MCF 10A (cell line): ENCODE measurements at regions not wholly inside any gene's neighbourhood (a gene's known extent, or its start where the extent isn't known, plus 50 kb on each side); places are given as distances from the start of the nearest gene placed in this dataset.

Experiments used
- BruUV-seq: library from RNA; stranded (reverse); fragments of 400-500 nt; replicated peaks from 2 replicates; lab custom pipeline; 2021; lab: Mats Ljungman, UMichigan
- CTCF ChIA-PET: fragments of 300-600 bp; sonication (Branson Sonifier 250); formaldehyde crosslinking; extraction: SDS; loops from one replicate; lab custom pipeline; 2021; ENCODE audit warnings: antibody characterized with exemption, inconsistent platforms; lab: Yijun Ruan, JAX
- POLR2A ChIA-PET: fragments of 300-600, 350-650 bp; sonication (Branson Sonifier 250); formaldehyde crosslinking; extraction: SDS; loops from one replicate; lab custom pipeline; 2020; ENCODE audit warnings: antibody characterized with exemption, inconsistent platforms; lab: Yijun Ruan, JAX
- DNase-seq: peaks from one replicate; pipeline ENCODE4 v3.0.0-alpha.2; 2018; ENCODE audit not compliant: unreplicated experiment
- H3K27ac Mint-ChIP-seq: one replicate; pipeline ENCODE4 v1.8.0; 2022; ENCODE audit warnings: mild to moderate bottlenecking, low read depth, mixed read lengths; ENCODE audit not compliant: unreplicated experiment
- H3K27me3 Mint-ChIP-seq: one replicate; pipeline ENCODE4 v1.8.0; 2022; ENCODE audit warnings: mixed read lengths; ENCODE audit not compliant: insufficient read depth, unreplicated experiment
- H3K36me3 Mint-ChIP-seq: one replicate; pipeline ENCODE4 v1.8.0; 2022; ENCODE audit warnings: mild to moderate bottlenecking, moderate library complexity, mixed read lengths; ENCODE audit not compliant: insufficient read depth, unreplicated experiment
- H3K4me1 Mint-ChIP-seq: one replicate; pipeline ENCODE4 v1.8.0; 2022; ENCODE audit warnings: mixed read lengths; ENCODE audit not compliant: insufficient read depth, unreplicated experiment
- H3K4me3 Mint-ChIP-seq: one replicate; pipeline ENCODE4 v1.8.0; 2022; ENCODE audit warnings: mild to moderate bottlenecking, moderate library complexity, mixed read lengths; ENCODE audit not compliant: unreplicated experiment
- H3K9me3 Mint-ChIP-seq: one replicate; pipeline ENCODE4 v1.8.0; 2022; ENCODE audit warnings: mixed read lengths; ENCODE audit not compliant: unreplicated experiment
- CTCF ChIP-seq: fragments of 200-600 bp; IDR thresholded peaks from one replicate; pipeline ENCODE4 v1.8.0; 2022; ENCODE audit warnings: antibody characterized with exemption, mild to moderate bottlenecking; ENCODE audit not compliant: unreplicated experiment
- intact Hi-C: fragments of 100-400 bp; cut with micrococcal nuclease; formaldehyde crosslinking; loops from 2 replicates; pipeline ENCODE4 v1.14.1; 2022

GRCh38 chr9:13606586-13606985, 327.1 kb upstream of the MPDZ start:
- H3K9me3 Mint-ChIP-seq, result no peaks in the 10 kb centered on the region
- no peaks in the 10 kb centered on the region for H3K36me3 Mint-ChIP-seq
- DNase-seq, result no peak
- H3K4me3 Mint-ChIP-seq, result no peak overlapping the region
- TF ChIP-seq CTCF, result no peak
- BruUV-seq, result no TSS peak
- H3K27ac Mint-ChIP-seq, result no peak overlapping the region
- ChIA-PET CTCF (no interaction called here), POLR2A (no interaction called here)
- peaks cover 7% of the 10 kb centered on the region for H3K4me1 Mint-ChIP-seq
- intact Hi-C loops, result no loop called here
- no peaks in the 10 kb centered on the region for H3K27me3 Mint-ChIP-seq

- Mint-ChIP-seq H3K27me3 (no peaks in the 10 kb centered on the region), H3K36me3 (no peaks in the 10 kb centered on the region), H3K27ac (no peak overlapping the region), H3K9me3 (no peaks in the 10 kb centered on the region), H3K4me3 (no peak overlapping the region), H3K4me1 (peaks cover 7% of the 10 kb centered on the region)
- POLR2A ChIA-PET, result interaction anchor here (1.6 kb wide), 1 partner anchor 13 kb away, joined by 4 read pairs; no protein-coding TSS in a partner anchor
- DNase-seq, result peak; percentile 5
- CTCF ChIA-PET, result interaction anchor here (0.5 kb wide), 1 partner anchor 79 kb away, joined by 3 read pairs; no protein-coding TSS in a partner anchor
- no TSS peak for BruUV-seq
- intact Hi-C loops, result no loop called here
- no peak for TF ChIP-seq CTCF
Measured at GRCh38 chr9:13603921-13604320, 324.4 kb upstream of the MPDZ start.

GRCh38 chr9:13598738-13599137, 319.2 kb upstream of the MPDZ start:
- intact Hi-C loops, result no loop called here
- Mint-ChIP-seq H3K27me3 (no peaks in the 10 kb centered on the region), H3K4me3 (no peak overlapping the region), H3K27ac (no peak overlapping the region), H3K4me1 (no peaks in the 10 kb centered on the region), H3K36me3 (no peaks in the 10 kb centered on the region), H3K9me3 (no peaks in the 10 kb centered on the region)
- TF ChIP-seq CTCF, result no peak
- no TSS peak for BruUV-seq
- ChIA-PET POLR2A (interaction anchor here (0.6 to 1.5 kb wide), 4 partner anchors 9 to 1111 kb away, joined by 3 to 5 read pairs (median 3); no protein-coding TSS in a partner anchor), CTCF (no interaction called here)
- DNase-seq, result no peak

GRCh38 chr9:13597427-13597826, 317.9 kb upstream of the MPDZ start:
- BruUV-seq, result no TSS peak
- no peak overlapping the region for H3K4me3 Mint-ChIP-seq
- ChIA-PET POLR2A (no interaction called here), CTCF (no interaction called here)
- intact Hi-C loops, result no loop called here
- H3K9me3 Mint-ChIP-seq, result no peaks in the 10 kb centered on the region
- H3K27me3 Mint-ChIP-seq, result no peaks in the 10 kb centered on the region
- no peaks in the 10 kb centered on the region for H3K4me1 Mint-ChIP-seq
- no peaks in the 10 kb centered on the region for H3K36me3 Mint-ChIP-seq
- no peak for DNase-seq
- TF ChIP-seq CTCF, result no peak
- no peak overlapping the region for H3K27ac Mint-ChIP-seq
